Stimulated activated CD4-positive, alpha-beta T cell treated with anti-CD3 and anti-CD28 coated beads, Interleukin-1b, Interleukin-23, amount 100 ng/mL, for 48 hours (primary cell): ENCODE measurements at regions not wholly inside any gene's neighbourhood (a gene's known extent, or its start where the extent isn't known, plus 50 kb on each side); places are given as distances from the start of the nearest gene placed in this dataset.

Experiments
- DNase-seq: peaks from one replicate; pipeline ENCODE4 v3.0.0-alpha.2; 2020

- DNase-seq, result no peak
These were observed 191.4 kb upstream of the CDYL start for GRCh38 chr6:4584801-4585200.

- DNase-seq, result no peak
These were observed 193.4 kb upstream of the CDYL start for GRCh38 chr6:4582506-4583417.

GRCh38 chr6:4581468-4582385 lies 194.5 kb upstream of the CDYL start:
- DNase-seq, result no peak

GRCh38 chr6:4580361-4580760 lies 195.8 kb upstream of the CDYL start:
- no peak for DNase-seq

GRCh38 chr6:4577406-4577805 lies 198.8 kb upstream of the CDYL start:
- no peak for DNase-seq

GRCh38 chr6:4575714-4576113 lies 200.5 kb upstream of the CDYL start:
- no peak for DNase-seq

GRCh38 chr6:4574007-4574406 lies 202.2 kb upstream of the CDYL start:
- DNase-seq, result no peak

GRCh38 chr6:4571011-4571410 lies 205.2 kb upstream of the CDYL start:
- no peak for DNase-seq

GRCh38 chr6:4568138-4568537 lies 208.1 kb upstream of the CDYL start:
- no peak for DNase-seq

- no peak for DNase-seq
These were observed 209.1 kb upstream of the CDYL start for GRCh38 chr6:4567141-4567540.

- DNase-seq, result no peak
These were observed 210.6 kb upstream of the CDYL start for GRCh38 chr6:4565301-4566250.

GRCh38 chr6:4564801-4565271 lies 211.4 kb upstream of the CDYL start:
- no peak for DNase-seq

- DNase-seq, result no peak
These were observed 212.3 kb upstream of the CDYL start for GRCh38 chr6:4563877-4564276.

GRCh38 chr6:4563156-4563555 lies 213.0 kb upstream of the CDYL start:
- no peak for DNase-seq

GRCh38 chr6:4561773-4562400 lies 214.3 kb upstream of the CDYL start:
- DNase-seq, result no peak

GRCh38 chr6:4561078-4561435 lies 215.1 kb upstream of the CDYL start:
- DNase-seq, result no peak

GRCh38 chr6:4560221-4561077 lies 215.8 kb upstream of the CDYL start:
- no peak for DNase-seq

- no peak for DNase-seq
These were observed 216.8 kb upstream of the CDYL start for GRCh38 chr6:4559281-4559875.

- no peak for DNase-seq
These were observed 221.6 kb upstream of the CDYL start for GRCh38 chr6:4554645-4555044.

- DNase-seq, result no peak
These were observed 222.8 kb upstream of the CDYL start for GRCh38 chr6:4553387-4553786.

- no peak for DNase-seq
These were observed 226.0 kb upstream of the CDYL start for GRCh38 chr6:4550227-4550597.
